ENCODE measurements at regions not wholly inside any gene's neighbourhood (a gene's known extent, or its start where the extent isn't known, plus 50 kb on each side); places are given as distances from the start of the nearest gene placed in this dataset.

DNA sequence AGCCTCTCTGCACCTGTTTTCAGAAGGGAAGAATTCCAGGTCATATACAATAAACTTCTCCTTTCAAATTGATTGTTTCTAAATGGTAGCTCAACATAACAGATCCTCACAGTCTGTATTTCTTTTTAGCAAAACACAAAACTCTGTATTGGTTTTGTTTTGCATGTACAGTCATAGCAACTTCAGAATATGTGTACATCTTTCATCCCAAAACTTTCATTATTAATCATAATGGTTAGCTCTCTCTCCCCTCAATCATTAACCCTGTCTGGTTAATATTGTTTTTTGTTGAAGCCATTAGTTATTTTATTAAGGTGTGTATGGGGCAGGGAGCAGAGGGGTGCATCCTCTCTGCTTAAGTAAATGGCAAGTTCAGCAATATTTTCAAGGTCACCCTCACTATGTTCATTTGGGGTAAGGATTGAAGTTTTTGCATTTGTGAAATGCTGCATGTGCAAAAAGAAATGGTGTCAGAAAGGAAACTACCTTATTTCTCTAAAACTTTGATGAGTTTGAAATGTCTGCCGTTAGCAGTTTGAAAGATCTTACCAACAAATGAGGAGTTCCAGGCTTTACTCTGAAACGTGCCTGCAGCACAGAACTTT, 136.8 kb upstream of the BTBD3 start:
- TF ChIP-seq, protein P1, sequence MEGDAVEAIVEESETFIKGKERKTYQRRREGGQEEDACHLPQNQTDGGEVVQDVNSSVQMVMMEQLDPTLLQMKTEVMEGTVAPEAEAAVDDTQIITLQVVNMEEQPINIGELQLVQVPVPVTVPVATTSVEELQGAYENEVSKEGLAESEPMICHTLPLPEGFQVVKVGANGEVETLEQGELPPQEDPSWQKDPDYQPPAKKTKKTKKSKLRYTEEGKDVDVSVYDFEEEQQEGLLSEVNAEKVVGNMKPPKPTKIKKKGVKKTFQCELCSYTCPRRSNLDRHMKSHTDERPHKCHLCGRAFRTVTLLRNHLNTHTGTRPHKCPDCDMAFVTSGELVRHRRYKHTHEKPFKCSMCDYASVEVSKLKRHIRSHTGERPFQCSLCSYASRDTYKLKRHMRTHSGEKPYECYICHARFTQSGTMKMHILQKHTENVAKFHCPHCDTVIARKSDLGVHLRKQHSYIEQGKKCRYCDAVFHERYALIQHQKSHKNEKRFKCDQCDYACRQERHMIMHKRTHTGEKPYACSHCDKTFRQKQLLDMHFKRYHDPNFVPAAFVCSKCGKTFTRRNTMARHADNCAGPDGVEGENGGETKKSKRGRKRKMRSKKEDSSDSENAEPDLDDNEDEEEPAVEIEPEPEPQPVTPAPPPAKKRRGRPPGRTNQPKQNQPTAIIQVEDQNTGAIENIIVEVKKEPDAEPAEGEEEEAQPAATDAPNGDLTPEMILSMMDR (IDR thresholded peaks at IDR 0.05; ENCODE audit: low read depth, low read length): no peak
- DNase-seq (ENCODE audit: extremely low read depth, low read depth): no peak

DNA sequence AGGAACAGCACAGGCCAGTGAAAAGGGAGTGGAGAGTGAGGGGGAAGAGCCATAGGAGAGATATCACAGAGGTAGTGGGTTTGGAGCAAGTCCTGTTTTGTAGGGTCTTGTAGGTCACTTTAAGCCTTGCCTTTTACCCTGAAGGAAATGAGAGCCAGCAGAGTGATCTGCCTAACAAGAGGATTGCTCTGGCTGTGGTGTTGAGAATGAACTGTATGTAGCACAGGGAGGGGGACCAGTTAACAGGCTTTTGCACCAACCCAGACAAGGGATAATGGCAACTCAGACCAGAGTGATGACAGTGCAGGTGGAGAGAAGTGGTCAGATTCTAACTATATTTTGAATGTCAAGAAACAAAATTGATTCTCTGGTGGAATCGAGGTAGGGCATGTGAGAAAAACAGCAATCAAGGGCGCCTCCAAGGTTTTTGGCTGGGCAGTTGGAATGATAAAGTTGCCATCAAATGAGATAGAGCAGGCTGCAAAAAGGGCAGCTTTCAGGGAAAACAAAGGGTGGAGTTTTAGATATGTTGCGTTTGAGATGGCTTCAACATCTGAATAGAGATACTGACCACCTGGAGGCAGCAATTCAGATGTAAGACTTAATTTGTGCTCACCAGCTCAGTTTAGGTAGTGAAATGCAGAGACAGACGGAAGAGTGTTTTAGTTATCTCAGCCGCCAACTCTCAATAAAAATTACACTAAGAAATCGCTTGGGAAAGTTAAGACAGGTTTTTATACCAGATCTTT, 134.4 kb upstream of the BTBD3 start:
- TF ChIP-seq, protein P1 (IDR thresholded peaks at IDR 0.05; ENCODE audit: low read depth, low read length): no peak
- no peak for DNase-seq (ENCODE audit: extremely low read depth, low read depth)

DNA sequence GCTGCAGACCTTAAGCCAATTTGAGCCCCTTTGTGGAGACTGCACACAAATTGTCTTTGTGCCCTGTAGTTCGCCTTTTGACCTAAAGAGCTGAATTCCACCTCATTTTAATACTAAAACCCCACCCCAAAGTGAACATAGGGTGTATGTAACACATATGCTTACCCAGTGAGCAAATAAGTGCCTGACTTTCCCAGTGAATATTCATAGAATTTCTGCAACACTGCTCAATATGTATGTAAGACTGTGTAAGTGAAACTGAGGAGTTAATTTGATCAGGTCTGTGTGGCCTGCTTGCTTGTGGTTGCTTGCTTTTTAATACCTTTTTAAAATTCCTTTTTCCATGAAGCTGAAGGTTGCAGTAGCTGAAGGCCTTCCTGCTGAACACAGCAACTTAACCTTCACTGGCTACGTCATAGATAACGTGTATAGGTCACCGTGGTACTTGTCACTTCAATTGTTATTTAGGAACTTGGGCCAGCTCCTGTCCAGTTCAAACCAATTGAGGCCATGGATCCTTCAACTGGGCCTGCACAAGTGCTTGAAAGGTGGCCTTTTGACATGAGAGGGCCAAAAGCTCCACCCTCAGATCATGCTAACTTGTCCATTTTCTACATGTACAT, 131.7 kb upstream of the BTBD3 start:
- TF ChIP-seq, protein P1 (IDR thresholded peaks at IDR 0.05; ENCODE audit: low read depth, low read length): no peak
- DNase-seq (ENCODE audit: extremely low read depth, low read depth): no peak

DNA sequence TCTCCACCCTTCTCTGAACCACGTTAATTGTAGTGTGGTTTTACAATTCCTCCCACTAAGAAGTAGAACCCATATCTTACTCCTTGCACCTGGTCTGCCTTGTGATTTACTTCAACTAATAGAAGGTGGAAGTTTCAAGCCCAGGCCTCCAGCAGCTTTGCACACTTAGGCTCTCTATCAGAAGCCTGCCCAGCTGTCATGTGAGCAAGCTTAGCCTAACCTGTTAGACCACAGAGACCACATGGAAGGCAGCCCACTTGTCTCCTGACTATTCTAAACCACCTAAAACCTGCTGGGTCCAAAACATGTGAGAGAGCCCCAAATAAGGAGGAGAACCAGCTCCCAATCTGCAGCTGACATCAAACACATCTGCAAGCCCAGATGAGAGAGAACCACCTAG, 127.6 kb upstream of the BTBD3 start:
- no peak for DNase-seq (ENCODE audit: extremely low read depth, low read depth)
- TF ChIP-seq, protein P1 (IDR thresholded peaks at IDR 0.05; ENCODE audit: low read depth, low read length): no peak

DNA sequence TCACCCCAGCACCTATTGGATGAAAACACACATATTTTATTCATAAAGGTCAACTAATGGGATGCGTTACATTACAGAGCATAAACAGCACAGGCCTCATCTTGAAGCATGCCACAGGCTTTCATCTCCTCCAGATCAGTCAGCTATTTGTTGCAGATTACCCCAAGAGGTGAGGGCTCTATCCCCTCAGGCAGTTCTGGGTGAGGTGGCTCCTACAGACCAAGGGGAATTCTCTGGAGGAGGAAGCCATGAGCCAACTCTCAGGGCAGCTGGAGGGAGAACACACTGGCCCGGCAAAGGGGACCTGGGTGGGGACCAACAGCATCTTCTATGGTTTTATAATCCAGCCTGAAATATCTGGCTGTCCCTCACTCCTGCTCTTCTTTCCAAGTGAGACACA, 126.4 kb upstream of the BTBD3 start:
- DNase-seq (ENCODE audit: extremely low read depth, low read depth): no peak
- TF ChIP-seq, protein P1 (IDR thresholded peaks at IDR 0.05; ENCODE audit: low read depth, low read length): no peak

DNA sequence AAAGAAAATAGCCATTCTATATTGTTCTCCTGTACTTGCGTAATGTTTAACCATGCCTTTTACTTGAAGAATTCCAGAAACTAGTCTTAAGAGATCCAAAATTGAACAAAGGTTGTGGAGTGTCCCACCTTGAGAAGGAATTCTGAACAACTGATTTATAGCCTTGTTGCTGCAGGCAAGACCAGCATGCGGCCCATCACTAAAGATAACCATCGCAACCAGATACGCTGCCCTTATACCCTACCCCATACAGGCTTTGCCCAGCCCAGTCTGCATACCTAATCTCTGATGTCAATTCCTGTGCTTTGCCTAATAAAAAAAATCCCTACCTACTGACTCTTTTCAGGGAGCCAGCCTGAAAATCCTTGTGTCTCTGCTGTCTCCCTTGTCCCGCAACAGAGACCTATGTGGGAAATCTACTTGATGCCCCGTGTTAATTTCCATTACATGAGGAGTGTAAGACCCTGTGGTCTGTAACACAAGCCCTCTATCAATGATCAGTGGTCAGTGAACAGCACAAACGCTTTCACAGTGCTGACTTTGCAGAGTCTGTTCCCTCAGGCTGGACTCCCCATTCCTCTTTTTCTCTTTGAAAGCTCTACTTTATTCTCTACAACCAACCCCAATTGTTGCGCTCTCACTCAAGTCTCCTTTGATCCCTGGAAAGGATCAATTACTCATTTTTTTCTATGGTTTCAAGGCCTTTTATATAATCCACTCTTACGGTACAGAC, 125.7 kb upstream of the BTBD3 start:
- TF ChIP-seq, protein P1 (IDR thresholded peaks at IDR 0.05; ENCODE audit: low read depth, low read length): no peak

More for the DNA sequence above, 125.7 kb upstream of the BTBD3 start:
- DNase-seq (ENCODE audit: extremely low read depth, low read depth): no peak
